ENCODE measurements at regions not wholly inside any gene's neighbourhood (a gene's known extent, or its start where the extent isn't known, plus 50 kb on each side); places are given as distances from the start of the nearest gene placed in this dataset.

DNA sequence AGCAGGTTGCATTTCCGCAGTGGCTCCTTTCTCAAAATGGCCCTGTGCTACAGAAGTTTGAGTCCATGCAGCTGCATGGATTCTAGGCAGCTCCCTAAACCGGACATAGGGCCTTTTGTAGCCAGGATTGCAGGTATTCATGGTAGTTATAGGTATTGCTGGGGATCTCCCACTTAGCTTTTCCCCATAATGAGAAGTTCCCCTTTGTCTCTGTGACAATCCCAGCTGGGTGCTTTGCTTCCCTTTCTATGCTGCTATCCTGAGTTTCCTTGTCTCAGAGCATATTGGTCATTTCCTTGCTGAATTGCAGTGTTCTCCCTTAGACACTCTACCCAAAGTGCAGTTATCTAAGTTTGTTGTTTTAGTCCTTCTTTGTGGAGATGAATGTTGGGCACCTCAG lies 120.9 kb upstream of the MIS18BP1 start:
- dilution Hi-C loops (cut with HindIII; ENCODE audit: low sequenced_read_pairs, unreplicated experiment) = no loop called here
- CTCF ChIA-PET = no interaction called here

More for the DNA sequence above, 120.9 kb upstream of the MIS18BP1 start:
- Histone ChIP-seq H4K91ac (ENCODE audit: insufficient read depth, low read depth, low read length) (no peak overlapping the region), H3K9me1 (ENCODE audit: insufficient read depth, low read length) (no peaks in the 10 kb centered on the region), H4K8ac (ENCODE audit: low read depth in 2 of 2, low read length in 2 of 2) (no peak overlapping the region), H2BK5ac (ENCODE audit: low read depth, low read length, poor library complexity, severe bottlenecking) (no peak overlapping the region), H3K79me1 (ENCODE audit: low read depth in 1 of 2, low read length in 2 of 2) (no peaks in the 10 kb centered on the region), H2AFZ (replicated peaks; ENCODE audit: low read length, poor library complexity) (no peak overlapping the region), H3K27me3 (ENCODE audit: control insufficient read depth, insufficient read depth, low read length) (no peaks in the 10 kb centered on the region), H3K23ac (ENCODE audit: low read depth, low read length) (no peak overlapping the region), H4K20me1 (ENCODE audit: insufficient read depth, low read length) (no peaks in the 10 kb centered on the region), H3K36me3 (ENCODE audit: control insufficient read depth, insufficient read depth, low read length) (no peaks in the 10 kb centered on the region), H3K9ac (ENCODE audit: low read depth, low read length) (no peak overlapping the region), H3K4ac (ENCODE audit: low read depth, low read length) (no peak overlapping the region), H3K56ac (ENCODE audit: extremely low read depth, insufficient read depth, low read length) (no peak overlapping the region), H3K4me1 (ENCODE audit: control insufficient read depth, insufficient read depth, low read length) (no peaks in the 10 kb centered on the region), H3K27ac (ENCODE audit: insufficient read depth, low read length) (no peak overlapping the region), H3K9me3 (ENCODE audit: control insufficient read depth, insufficient read depth, low read length) (no peaks in the 10 kb centered on the region), H4K5ac (ENCODE audit: low read depth, low read length) (no peak overlapping the region), H2BK20ac (ENCODE audit: low read depth, low read length) (no peak overlapping the region), H3K14ac (replicated peaks; ENCODE audit: low read depth, low read length) (no peak overlapping the region), H2AK9ac (replicated peaks; ENCODE audit: low read depth, low read length, poor library complexity) (no peak overlapping the region), H3K18ac (ENCODE audit: low read depth, low read length) (no peak overlapping the region), H3K4me3 (ENCODE audit: insufficient read depth, low read depth, low read length) (no peak overlapping the region), H2BK15ac (ENCODE audit: low read depth, low read length) (no peak overlapping the region), H2AK5ac (ENCODE audit: low read depth, low read length) (no peak overlapping the region), H2BK120ac (ENCODE audit: low read depth, low read length) (no peak overlapping the region), H3K4me2 (ENCODE audit: low read depth, low read length) (no peak overlapping the region)
- ATAC-seq (ENCODE audit: low read depth) (no peak), DNase-seq (no peak)
- BruUV-seq (replicated peaks) = no TSS peak
- POLR2A ChIA-PET (ENCODE audit: unreplicated experiment) = no interaction called here
- WGBS, 2 experiments (ENCODE audit: extremely low coverage in 2 of 2, insufficient read length in 1 of 2) = no CpG with 5 or more reads among the region's 2 CpGs
- no peak for TF ChIP-seq NFE2L2 (IDR thresholded peaks at IDR 0.05; ENCODE audit: low read depth, low read length)
- TF ChIP-seq ELK1 (IDR thresholded peaks at IDR 0.05; ENCODE audit: borderline replicate concordance, low read depth, low read length) = no peak
- TF ChIP-seq MXI1 (IDR thresholded peaks at IDR 0.05; ENCODE audit: borderline replicate concordance, low read depth, low read length) = no peak
- TF ChIP-seq MAFK (IDR thresholded peaks at IDR 0.05; ENCODE audit: low read depth, low read length) = no peak
- no peak for TF ChIP-seq CTCF (conservative IDR thresholded peaks at IDR 0.05; ENCODE audit: low read depth, low read length)
- no peak for TF ChIP-seq POLR2A (IDR thresholded peaks at IDR 0.05; ENCODE audit: low read depth, low read length)
- TF ChIP-seq FOS (IDR thresholded peaks at IDR 0.05; ENCODE audit: low read depth, low read length) = no peak
- TF ChIP-seq RCOR1 (IDR thresholded peaks at IDR 0.05; ENCODE audit: insufficient replicate concordance, low read length) = no peak
- no peak for TF ChIP-seq RAD21 (IDR thresholded peaks at IDR 0.05; ENCODE audit: low read length)
- no peak for TF ChIP-seq CHD1 (IDR thresholded peaks at IDR 0.05; ENCODE audit: low read depth, low read length)
- TF ChIP-seq RFX5 (IDR thresholded peaks at IDR 0.05; ENCODE audit: low read depth, low read length) = no peak
- in situ Hi-C loops (cut with MboI; ENCODE audit: low sequenced_read_pairs) (no loop called here), intact Hi-C loops (cut with micrococcal nuclease) (no loop called here)
